HepG2 (cell line): ENCODE measurements at regions not wholly inside any gene's neighbourhood (a gene's known extent, or its start where the extent isn't known, plus 50 kb on each side); places are given as distances from the start of the nearest gene placed in this dataset.

Experiments
- BCL6 ChIP-seq: IDR thresholded peaks from 2 replicates; pipeline ENCODE4 v1.6.1; 2016; ENCODE audit warnings: missing genetic modification reagents, missing compliant biosample characterization
- FIP1L1 ChIP-seq: fragments of 200-400 bp; formaldehyde crosslinking; IDR thresholded peaks from 2 replicates; pipeline ENCODE4 v1.6.1; 2018; ENCODE audit warnings: low read depth, mild to moderate bottlenecking, low read length, moderate library complexity, borderline replicate concordance; ENCODE audit not compliant: insufficient read depth
- FOXK1 ChIP-seq: sonication (generic); formaldehyde crosslinking; IDR thresholded peaks from 2 replicates; pipeline ENCODE4 v1.4.0; 2020; ENCODE audit warnings: low read depth, missing genetic modification reagents, borderline replicate concordance
- FOXO1 ChIP-seq: sonication (generic); formaldehyde crosslinking; IDR thresholded peaks from 2 replicates; pipeline ENCODE4 v1.4.0; 2020; ENCODE audit warnings: missing genetic modification reagents
- IRF2 ChIP-seq: IDR thresholded peaks from 2 replicates; pipeline ENCODE4 v1.6.1; 2018; ENCODE audit warnings: missing genetic modification reagents, missing compliant biosample characterization
- MEIS1 ChIP-seq: sonication (generic); formaldehyde crosslinking; IDR thresholded peaks from 2 replicates; pipeline ENCODE4 v1.9.0; 2021; ENCODE audit warnings: mild to moderate bottlenecking, missing genetic modification reagents, moderate library complexity, borderline replicate concordance
- NFRKB ChIP-seq: fragments of 450-650 bp; IDR thresholded peaks from 2 replicates; pipeline ENCODE4 v1.6.1; 2017
- NR2F6 ChIP-seq, 2 experiments: IDR thresholded peaks; 2 replicates each; pipeline ENCODE4 v1.6.1; 2016; ENCODE audit warnings: antibody characterized with exemption in 1 of 2, mild to moderate bottlenecking in 1 of 2
- PPARG ChIP-seq: conservative IDR thresholded peaks from 2 replicates; pipeline ENCODE4 v1.6.1; 2016; ENCODE audit warnings: missing biosample characterization, missing genetic modification reagents
- RARA ChIP-seq: IDR thresholded peaks from 2 replicates; pipeline ENCODE4 v1.6.1; 2016; ENCODE audit warnings: missing genetic modification reagents, missing compliant biosample characterization
- RBAK ChIP-seq: sonication (generic); formaldehyde crosslinking; IDR thresholded peaks from 2 replicates; pipeline ENCODE4 v1.5.1; 2020; ENCODE audit warnings: mild to moderate bottlenecking, missing genetic modification reagents
- RXRB ChIP-seq: IDR thresholded peaks from 2 replicates; pipeline ENCODE4 v1.6.1; 2016; ENCODE audit warnings: borderline replicate concordance, missing genetic modification reagents, missing compliant biosample characterization
- SAP130 ChIP-seq: IDR thresholded peaks from 2 replicates; pipeline ENCODE4 v1.6.1; 2016; ENCODE audit warnings: low read depth
- SP5 ChIP-seq: IDR thresholded peaks from 2 replicates; pipeline ENCODE4 v1.6.1; 2016; ENCODE audit warnings: low read depth, borderline replicate concordance
- TCF12 ChIP-seq, 2 experiments: fragments of 450-650 bp in 1 of 2; sonication (generic) in 1 of 2; formaldehyde crosslinking in 1 of 2; IDR thresholded peaks; 2 replicates each; pipeline versions ENCODE4 v1.6.1 to v1.8.0; 2017 to 2022; ENCODE audit warnings: antibody characterized with exemption in 1 of 2, mild to moderate bottlenecking in 1 of 2, missing genetic modification reagents in 1 of 2, moderate library complexity in 1 of 2
- ZBTB10 ChIP-seq: sonication (generic); formaldehyde crosslinking; IDR thresholded peaks from 2 replicates; pipeline ENCODE4 v1.4.0; 2020; ENCODE audit warnings: missing genetic modification reagents, borderline replicate concordance
- ZBTB20 ChIP-seq: sonication (generic); formaldehyde crosslinking; IDR thresholded peaks from 2 replicates; pipeline ENCODE4 v1.8.1; 2023; ENCODE audit warnings: missing genetic modification reagents, low read depth, mild to moderate bottlenecking, borderline replicate concordance
- ZC3H13 ChIP-seq: sonication (generic); formaldehyde crosslinking; IDR thresholded peaks from 2 replicates; pipeline ENCODE4 v1.8.1; 2023; ENCODE audit warnings: mild to moderate bottlenecking, missing genetic modification reagents, moderate library complexity
- ZNF20 ChIP-seq: sonication (generic); formaldehyde crosslinking; IDR thresholded peaks from 2 replicates; pipeline ENCODE4 v1.4.0; 2020; ENCODE audit warnings: mild to moderate bottlenecking, moderate library complexity, missing genetic modification reagents
- ZNF496 ChIP-seq: sonication (generic); formaldehyde crosslinking; IDR thresholded peaks from 2 replicates; pipeline ENCODE4 v1.8.1; 2023; ENCODE audit warnings: mild to moderate bottlenecking, moderate library complexity, missing genetic modification reagents; ENCODE audit not compliant: insufficient replicate concordance
- ZNF557 ChIP-seq: sonication (generic); formaldehyde crosslinking; IDR thresholded peaks from 2 replicates; pipeline ENCODE4 v1.4.0; 2020; ENCODE audit warnings: missing genetic modification reagents
- ZNF652 ChIP-seq: IDR thresholded peaks from 2 replicates; pipeline ENCODE4 v1.6.1; 2016; ENCODE audit warnings: low read depth, borderline replicate concordance
- ZNF800 ChIP-seq: sonication (generic); formaldehyde crosslinking; IDR thresholded peaks from 2 replicates; pipeline ENCODE4 v1.4.0; 2020; ENCODE audit warnings: missing genetic modification reagents

GRCh38 chr6:71031912-71032311 lies 75.1 kb upstream of the B3GAT2 start (continued):
- peak; percentile 95; the same call in 1 of the 2 replicates for TF ChIP-seq FOXK1 (CRISPR knock-in tag)
- TF ChIP-seq TCF12 (IDR thresholded peaks at IDR 0.05) = no peak
- no peak for TF ChIP-seq TCF12 (CRISPR knock-in tag; IDR thresholded peaks at IDR 0.05)
- TF ChIP-seq ZNF20 (CRISPR knock-in tag) = no peak
- TF ChIP-seq ZNF557 (CRISPR knock-in tag) = no peak
- peak; percentile 51; the same call in 1 of the 2 replicates for TF ChIP-seq BCL6
- peak; percentile 84 for TF ChIP-seq RARA (CRISPR knock-in tag)
- no peak for TF ChIP-seq ZC3H13
- no peak for TF ChIP-seq NFRKB
- TF ChIP-seq RXRB = peak; percentile 79
- peak; percentile 68 for TF ChIP-seq SAP130
- no peak for TF ChIP-seq ZNF496 (CRISPR knock-in tag)
- TF ChIP-seq FIP1L1 = no peak
- TF ChIP-seq FOXO1 (CRISPR knock-in tag) = peak; percentile 93; the same call in 1 of the 2 replicates
- 0 out of 2 replicates have a peak, but pooled peaks have one; percentile 32 for TF ChIP-seq IRF2 (CRISPR knock-in tag)
- TF ChIP-seq PPARG = 0 out of 2 replicates have a peak, but pooled peaks have one; percentile 13
- TF ChIP-seq ZBTB10 (CRISPR knock-in tag) = no peak
- TF ChIP-seq ZNF800 (CRISPR knock-in tag) = no peak
- 0 out of 2 replicates have a peak, but pooled peaks have one; percentile 48 for TF ChIP-seq MEIS1 (CRISPR knock-in tag)
- TF ChIP-seq SP5 (CRISPR knock-in tag) = peak; percentile 39; the same call in 1 of the 2 replicates
- TF ChIP-seq ZBTB20 = peak; percentile 85; the same call in 1 of the 2 replicates
- TF ChIP-seq RBAK = peak; percentile 93
- peak; percentile 73 for TF ChIP-seq NR2F6 (IDR thresholded peaks at IDR 0.05)
- TF ChIP-seq NR2F6 (CRISPR knock-in tag; IDR thresholded peaks at IDR 0.05) = peak; percentile 91
- peak; percentile 23; the same call in 1 of the 2 replicates for TF ChIP-seq ZNF652 (CRISPR knock-in tag)
